Glomerular visceral epithelial cell (primary cell): ENCODE measurements at regions not wholly inside any gene's neighbourhood (a gene's known extent, or its start where the extent isn't known, plus 50 kb on each side); places are given as distances from the start of the nearest gene placed in this dataset.

ENCODE experiments used
- DNase-seq: peaks from one replicate; pipeline ENCODE4 v3.0.0-alpha.2; 2016; ENCODE audit errors: extremely low spot score

GRCh38 chr5:56516035-56516434 lies 282.9 kb upstream of the ANKRD55 start:
- DNase-seq, result no peak

- no peak for DNase-seq
Measured at GRCh38 chr5:56515011-56515410, 281.9 kb upstream of the ANKRD55 start.

- peak; percentile 47 for DNase-seq
Measured at GRCh38 chr5:56514245-56514644, 281.1 kb upstream of the ANKRD55 start.

GRCh38 chr5:56513141-56513540 lies 280.0 kb upstream of the ANKRD55 start:
- no peak for DNase-seq

GRCh38 chr5:56512313-56512996 lies 279.3 kb upstream of the ANKRD55 start:
- DNase-seq, result no peak

GRCh38 chr5:56511326-56511841 lies 278.3 kb upstream of the ANKRD55 start:
- DNase-seq, result no peak

- DNase-seq, result no peak
Measured at GRCh38 chr5:56508249-56508648, 275.1 kb upstream of the ANKRD55 start.

- no peak for DNase-seq
Measured at GRCh38 chr5:56507351-56507930, 274.3 kb upstream of the ANKRD55 start.

GRCh38 chr5:56506211-56506965 lies 273.3 kb upstream of the ANKRD55 start:
- DNase-seq, result peak; percentile 78

- DNase-seq, result no peak
Measured at GRCh38 chr5:56503929-56504328, 270.8 kb upstream of the ANKRD55 start.

GRCh38 chr5:56501781-56502557 lies 268.8 kb upstream of the ANKRD55 start:
- no peak for DNase-seq

- DNase-seq, result no peak
Measured at GRCh38 chr5:56499901-56500300, 266.8 kb upstream of the ANKRD55 start.

- DNase-seq, result no peak
Measured at GRCh38 chr5:56499491-56499890, 266.4 kb upstream of the ANKRD55 start.

GRCh38 chr5:56498759-56499395 lies 265.7 kb upstream of the ANKRD55 start:
- no peak for DNase-seq

GRCh38 chr5:56496581-56497063 lies 263.5 kb upstream of the ANKRD55 start:
- no peak for DNase-seq

GRCh38 chr5:56494300-56494731 lies 261.2 kb upstream of the ANKRD55 start:
- no peak for DNase-seq

GRCh38 chr5:56493766-56494165 lies 260.6 kb upstream of the ANKRD55 start:
- DNase-seq, result no peak

- no peak for DNase-seq
Measured at GRCh38 chr5:56493308-56493707, 260.2 kb upstream of the ANKRD55 start.

GRCh38 chr5:56492812-56493211 lies 259.7 kb upstream of the ANKRD55 start:
- no peak for DNase-seq

- no peak for DNase-seq
Measured at GRCh38 chr5:56490971-56491468, 257.9 kb upstream of the ANKRD55 start.

GRCh38 chr5:56489272-56489671 lies 256.1 kb upstream of the ANKRD55 start:
- DNase-seq, result no peak
